ENCODE measurements at regions not wholly inside any gene's neighbourhood (a gene's known extent, or its start where the extent isn't known, plus 50 kb on each side); places are given as distances from the start of the nearest gene placed in this dataset.

- no peak for TF ChIP-seq ZNF274 (IDR thresholded peaks at IDR 0.05; ENCODE audit: low read depth, low read length)
- no peak for TF ChIP-seq YY1 (IDR thresholded peaks at IDR 0.05; ENCODE audit: insufficient read depth, insufficient read length)
These were observed 80.4 kb upstream of the WSCD2 start for GRCh38 chr12:108048686-108049085.

Data from NT2/D1 (cell line).